Astrocyte of the cerebellum (primary cell): ENCODE measurements at regions not wholly inside any gene's neighbourhood (a gene's known extent, or its start where the extent isn't known, plus 50 kb on each side); places are given as distances from the start of the nearest gene placed in this dataset.

ENCODE experiments used
- DNase-seq: peaks from one replicate; pipeline ENCODE4 v3.0.0-alpha.2; 2011; ENCODE audit warnings: low read depth
- H3K4me3 ChIP-seq: 2 replicates; pipeline ENCODE4 v1.5.1; 2011; ENCODE audit warnings: mild to moderate bottlenecking, low read depth, low read length, moderate library complexity
- in situ Hi-C: cut with HindIII; loops from 2 replicates; pipeline ENCODE4 v1.10.0; 2017; ENCODE audit warnings: low sequenced_read_pairs
- TF ChIP-seq, protein P1 (sequence below): IDR thresholded peaks from 2 replicates; pipeline ENCODE4 v1.5.1; 2012; ENCODE audit warnings: low read length, low read depth, moderate library complexity, mild to moderate bottlenecking; ENCODE audit errors: missing control alignments

DNA sequence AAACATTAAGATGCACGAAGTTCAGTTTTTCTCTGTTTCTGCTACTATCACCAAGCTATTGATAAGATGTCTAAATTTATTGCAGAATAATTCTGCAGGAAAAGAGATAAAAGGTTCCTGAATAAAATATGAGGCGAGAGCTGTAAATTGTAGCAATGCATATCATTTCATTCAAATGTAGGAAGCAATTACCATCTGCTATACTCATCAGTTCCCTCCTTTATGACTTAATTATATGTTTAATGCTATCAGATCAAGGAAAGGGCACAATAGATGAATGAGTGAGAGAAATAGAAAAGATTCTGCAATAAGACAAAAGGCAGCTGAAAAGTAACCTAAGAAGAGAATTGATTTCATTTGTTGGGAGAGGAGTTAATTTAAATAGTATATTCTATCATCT lies 108.2 kb upstream of the GALNT5 start:
- DNase-seq, result no peak
- H3K4me3 ChIP-seq, result no peak overlapping the region
- in situ Hi-C loops, result no loop called here
- TF ChIP-seq, protein P1, sequence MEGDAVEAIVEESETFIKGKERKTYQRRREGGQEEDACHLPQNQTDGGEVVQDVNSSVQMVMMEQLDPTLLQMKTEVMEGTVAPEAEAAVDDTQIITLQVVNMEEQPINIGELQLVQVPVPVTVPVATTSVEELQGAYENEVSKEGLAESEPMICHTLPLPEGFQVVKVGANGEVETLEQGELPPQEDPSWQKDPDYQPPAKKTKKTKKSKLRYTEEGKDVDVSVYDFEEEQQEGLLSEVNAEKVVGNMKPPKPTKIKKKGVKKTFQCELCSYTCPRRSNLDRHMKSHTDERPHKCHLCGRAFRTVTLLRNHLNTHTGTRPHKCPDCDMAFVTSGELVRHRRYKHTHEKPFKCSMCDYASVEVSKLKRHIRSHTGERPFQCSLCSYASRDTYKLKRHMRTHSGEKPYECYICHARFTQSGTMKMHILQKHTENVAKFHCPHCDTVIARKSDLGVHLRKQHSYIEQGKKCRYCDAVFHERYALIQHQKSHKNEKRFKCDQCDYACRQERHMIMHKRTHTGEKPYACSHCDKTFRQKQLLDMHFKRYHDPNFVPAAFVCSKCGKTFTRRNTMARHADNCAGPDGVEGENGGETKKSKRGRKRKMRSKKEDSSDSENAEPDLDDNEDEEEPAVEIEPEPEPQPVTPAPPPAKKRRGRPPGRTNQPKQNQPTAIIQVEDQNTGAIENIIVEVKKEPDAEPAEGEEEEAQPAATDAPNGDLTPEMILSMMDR, result no peak

DNA sequence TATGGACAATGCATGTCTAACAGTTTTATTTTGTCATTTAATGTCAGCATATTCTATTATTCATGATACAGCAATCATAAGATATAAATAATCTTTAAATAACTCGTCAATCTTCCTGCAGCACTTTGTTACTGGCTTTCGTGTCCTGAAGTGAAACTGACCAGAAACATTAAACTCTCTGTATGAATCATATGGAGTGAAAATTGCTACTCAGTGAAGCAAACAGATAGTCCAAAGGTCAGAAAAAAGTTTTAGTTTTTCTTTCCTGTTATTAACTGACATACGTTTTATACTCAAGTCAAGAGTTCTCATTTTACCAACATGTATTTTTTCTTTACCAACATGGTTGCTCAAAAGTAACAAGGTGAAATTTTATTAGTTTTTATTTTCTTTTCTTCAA lies 106.8 kb upstream of the GALNT5 start:
- H3K4me3 ChIP-seq, result no peak overlapping the region
- TF ChIP-seq, protein P1, result no peak
- no peak for DNase-seq
- in situ Hi-C loops, result no loop called here

DNA sequence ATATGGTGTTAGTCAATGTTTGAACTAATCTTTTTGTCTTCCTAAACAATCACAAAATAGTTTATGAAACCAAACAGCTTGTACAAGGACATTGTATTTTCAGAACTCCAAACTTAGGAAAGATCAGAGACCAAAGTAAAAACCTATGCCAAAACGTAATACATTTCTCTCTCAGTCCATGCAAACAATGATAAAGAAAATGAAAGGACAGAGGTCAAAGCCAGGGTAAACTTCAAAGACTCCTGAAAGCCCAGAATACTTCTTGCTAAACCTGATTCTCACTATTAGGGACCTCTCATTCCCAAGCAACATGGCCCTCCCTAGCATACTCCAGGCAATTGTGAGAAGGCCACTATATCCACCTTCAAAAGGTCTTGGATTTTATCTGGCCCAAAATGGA lies 105.1 kb upstream of the GALNT5 start:
- TF ChIP-seq, protein P1, result no peak
- H3K4me3 ChIP-seq, result no peak overlapping the region
- in situ Hi-C loops, result no loop called here
- no peak for DNase-seq

DNA sequence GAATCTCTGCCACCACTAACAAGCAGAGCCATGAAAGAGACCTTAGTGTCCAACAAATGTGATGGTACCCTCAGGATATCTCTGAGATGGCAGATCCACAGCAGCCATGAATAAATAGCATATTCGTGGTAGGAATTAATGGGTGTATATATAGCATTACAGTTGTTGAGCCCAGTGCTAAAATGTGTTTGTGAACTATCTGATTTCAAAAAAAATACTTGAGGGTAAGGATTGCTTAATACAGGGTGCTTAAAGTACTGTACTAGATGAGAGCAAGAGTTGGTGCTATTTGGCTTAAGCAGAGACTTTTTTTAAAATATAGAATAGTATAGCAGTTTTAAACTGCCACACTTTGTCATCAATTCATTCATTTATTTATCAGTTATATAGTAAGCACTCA lies 101.5 kb upstream of the GALNT5 start:
- no peak for DNase-seq
- in situ Hi-C loops, result no loop called here
- TF ChIP-seq, protein P1, result no peak
- H3K4me3 ChIP-seq, result no peak overlapping the region

DNA sequence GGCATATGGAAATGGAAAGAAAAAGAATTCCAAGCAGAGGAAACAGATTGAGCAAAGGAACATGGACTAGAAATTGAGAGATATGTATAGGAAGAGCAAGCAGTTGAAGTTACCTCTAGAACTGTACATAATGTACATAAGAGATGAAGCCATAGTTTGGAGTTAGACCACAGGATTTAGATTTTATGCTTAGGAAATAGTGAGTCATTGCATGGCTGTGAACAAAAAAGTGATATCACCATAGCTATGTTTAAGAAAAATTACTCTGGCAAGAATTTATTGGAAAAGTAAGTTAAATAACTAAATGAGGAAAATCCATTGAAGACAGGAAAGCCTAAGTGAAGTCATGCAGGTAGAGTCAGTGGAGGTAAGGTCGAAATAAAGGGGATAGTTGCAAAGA lies 99.4 kb upstream of the GALNT5 start:
- no peak for DNase-seq
- no peak overlapping the region for H3K4me3 ChIP-seq
- TF ChIP-seq, protein P1, result no peak
- in situ Hi-C loops, result no loop called here

DNA sequence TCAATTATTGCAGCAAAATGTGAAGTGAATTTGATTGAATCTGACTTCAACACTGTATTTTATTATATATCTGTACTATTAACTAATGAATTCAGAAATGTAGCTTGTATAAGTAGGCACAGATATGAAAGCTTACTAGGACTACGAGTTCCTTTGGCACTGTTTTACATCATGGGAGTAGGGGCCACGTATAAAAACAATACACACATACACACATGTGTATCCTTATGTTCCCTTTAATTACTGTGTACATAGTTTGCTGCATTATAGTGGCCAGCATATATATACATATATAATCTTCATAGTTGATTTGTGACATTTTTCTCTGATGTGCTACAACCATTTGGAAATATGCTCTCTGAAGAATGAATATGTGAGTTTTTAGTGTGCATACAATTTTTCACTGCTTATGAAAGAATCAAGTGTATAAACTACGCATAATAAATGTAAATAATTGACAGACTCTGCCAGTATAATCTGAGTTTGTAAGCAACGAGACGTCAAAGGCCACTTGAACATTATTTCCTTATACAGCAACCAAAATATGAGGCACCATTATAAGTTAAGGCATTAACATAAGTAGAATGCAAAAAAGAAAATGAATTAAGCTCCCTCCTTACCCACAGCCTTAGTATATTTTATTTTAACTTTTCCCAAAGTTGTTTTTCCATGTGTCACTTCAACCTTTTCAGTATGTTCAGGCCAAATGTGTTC lies 98.1 kb upstream of the GALNT5 start:
- in situ Hi-C loops, result no loop called here
- TF ChIP-seq, protein P1, result no peak
- H3K4me3 ChIP-seq, result no peak overlapping the region
- no peak for DNase-seq

DNA sequence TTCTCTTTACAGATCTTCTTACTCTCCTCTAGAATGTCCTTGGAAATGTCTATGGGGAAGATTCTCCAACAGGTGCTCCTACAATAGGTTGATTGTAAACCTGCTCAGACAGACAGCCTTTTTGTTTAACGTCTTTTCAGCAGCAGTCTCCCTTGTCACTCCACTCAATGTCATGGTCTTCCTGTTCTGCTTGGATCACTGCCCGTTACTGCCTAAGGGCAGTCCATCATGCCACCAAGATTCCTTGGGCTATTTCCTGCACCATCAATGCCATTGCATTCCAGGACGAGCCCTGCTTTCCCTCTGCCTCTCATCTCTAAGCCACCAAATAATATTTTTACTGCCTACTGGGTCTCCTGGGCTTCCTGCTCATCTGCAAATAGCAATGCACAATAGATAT lies 97.4 kb upstream of the GALNT5 start:
- no peak overlapping the region for H3K4me3 ChIP-seq
- no peak for DNase-seq
- TF ChIP-seq, protein P1, result no peak
- in situ Hi-C loops, result no loop called here
